Breast epithelium (tissue), 4 donors: ENCODE measurements at regions not wholly inside any gene's neighbourhood (a gene's known extent, or its start where the extent isn't known, plus 50 kb on each side); places are given as distances from the start of the nearest gene placed in this dataset.

Experiments
- DNase-seq, 2 donors: peaks; one replicate each; pipeline ENCODE4 v3.0.0-alpha.2; 2019; ENCODE audit warnings: low spot score in 2 of 2
- H3K27ac ChIP-seq, 2 donors: fragments of 200-600 bp; sonication (generic) in 1 of 2; one replicate each; pipeline ENCODE4 v1.5.1; 2016 to 2019; ENCODE audit warnings: mild to moderate bottlenecking in 1 of 2
- H3K27me3 ChIP-seq, 2 donors: fragments of 200-600 bp; sonication (generic) in 1 of 2; one replicate each; pipeline versions ENCODE4 v1.5.1 to v1.6.0; 2017 to 2019; ENCODE audit warnings: control low read depth in 1 of 2, mild to moderate bottlenecking in 1 of 2
- H3K36me3 ChIP-seq: fragments of 200-600 bp; one replicate; pipeline ENCODE4 v1.5.1; 2019
- H3K4me1 ChIP-seq, 2 donors: fragments of 200-600 bp; sonication (generic); one replicate each; pipeline ENCODE4 v1.5.1; 2016 to 2019; ENCODE audit warnings: control low read depth in 1 of 2
- H3K4me3 ChIP-seq, 3 donors: fragments of 200-600 bp; sonication (generic); 1 replicate in 2 of 3; 2 replicates in 1 of 3; pipeline ENCODE4 v1.5.1; 2016 to 2019; ENCODE audit warnings: mild to moderate bottlenecking in 3 of 3, moderate library complexity in 2 of 3
- H3K9me3 ChIP-seq, 2 donors: fragments of 200-600 bp; sonication (generic) in 1 of 2; one replicate each; pipeline ENCODE4 v1.5.1; 2016 to 2019; ENCODE audit warnings: control low read depth in 1 of 2
- POLR2A ChIP-seq: fragments of 450-650 bp; IDR thresholded peaks from one replicate; pipeline ENCODE4 v1.6.1; 2016; ENCODE audit warnings: antibody characterized with exemption, mild to moderate bottlenecking, moderate library complexity
- POLR2AphosphoS5 ChIP-seq, 3 donors: sonication (generic); formaldehyde crosslinking; IDR thresholded peaks; one replicate each; pipeline ENCODE4 v1.6.1; 2017; ENCODE audit warnings: antibody characterized with exemption in 3 of 3
- intact Hi-C: fragments of 100-400 bp; cut with DNase I; formaldehyde crosslinking; loops from one replicate; pipeline ENCODE4 v1.15.1; 2023; ENCODE audit warnings: low total_unique reads
- TF ChIP-seq, protein P1 (sequence below), 3 donors: fragments of 450-650 bp; IDR thresholded peaks; one replicate each; pipeline ENCODE4 v1.5.1; 2016 to 2017; ENCODE audit warnings: antibody characterized with exemption in 3 of 3, mild to moderate bottlenecking in 3 of 3, moderate library complexity in 3 of 3

- no peak for TF ChIP-seq POLR2A
- TF ChIP-seq, protein P1, sequence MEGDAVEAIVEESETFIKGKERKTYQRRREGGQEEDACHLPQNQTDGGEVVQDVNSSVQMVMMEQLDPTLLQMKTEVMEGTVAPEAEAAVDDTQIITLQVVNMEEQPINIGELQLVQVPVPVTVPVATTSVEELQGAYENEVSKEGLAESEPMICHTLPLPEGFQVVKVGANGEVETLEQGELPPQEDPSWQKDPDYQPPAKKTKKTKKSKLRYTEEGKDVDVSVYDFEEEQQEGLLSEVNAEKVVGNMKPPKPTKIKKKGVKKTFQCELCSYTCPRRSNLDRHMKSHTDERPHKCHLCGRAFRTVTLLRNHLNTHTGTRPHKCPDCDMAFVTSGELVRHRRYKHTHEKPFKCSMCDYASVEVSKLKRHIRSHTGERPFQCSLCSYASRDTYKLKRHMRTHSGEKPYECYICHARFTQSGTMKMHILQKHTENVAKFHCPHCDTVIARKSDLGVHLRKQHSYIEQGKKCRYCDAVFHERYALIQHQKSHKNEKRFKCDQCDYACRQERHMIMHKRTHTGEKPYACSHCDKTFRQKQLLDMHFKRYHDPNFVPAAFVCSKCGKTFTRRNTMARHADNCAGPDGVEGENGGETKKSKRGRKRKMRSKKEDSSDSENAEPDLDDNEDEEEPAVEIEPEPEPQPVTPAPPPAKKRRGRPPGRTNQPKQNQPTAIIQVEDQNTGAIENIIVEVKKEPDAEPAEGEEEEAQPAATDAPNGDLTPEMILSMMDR (IDR thresholded peaks at IDR 0.05): no peak
- TF ChIP-seq POLR2AphosphoS5 (IDR thresholded peaks at IDR 0.05): no peak
- intact Hi-C loops: no loop called here
- DNase-seq: no peak
- Histone ChIP-seq H3K4me3 (no peak overlapping the region), H3K4me1 (no peaks in the 10 kb centered on the region), H3K27ac (no peak overlapping the region), H3K27me3 (no peaks in the 10 kb centered on the region), H3K36me3 (no peaks in the 10 kb centered on the region), H3K9me3 (no peaks in the 10 kb centered on the region)
These were observed 90.2 kb upstream of the ITGB1 start for GRCh38 chr10:33048223-33048622.

GRCh38 chr10:33047655-33048054 is 89.6 kb upstream of the ITGB1 start:
- H3K4me1 ChIP-seq: no peaks in the 10 kb centered on the region
- H3K9me3 ChIP-seq: no peaks in the 10 kb centered on the region
- H3K27me3 ChIP-seq: no peaks in the 10 kb centered on the region
- no peak overlapping the region for H3K27ac ChIP-seq
- no peak overlapping the region for H3K4me3 ChIP-seq
- no peaks in the 10 kb centered on the region for H3K36me3 ChIP-seq
- DNase-seq: no peak
- TF ChIP-seq POLR2AphosphoS5 (IDR thresholded peaks at IDR 0.05): no peak
- intact Hi-C loops: no loop called here

DNA sequence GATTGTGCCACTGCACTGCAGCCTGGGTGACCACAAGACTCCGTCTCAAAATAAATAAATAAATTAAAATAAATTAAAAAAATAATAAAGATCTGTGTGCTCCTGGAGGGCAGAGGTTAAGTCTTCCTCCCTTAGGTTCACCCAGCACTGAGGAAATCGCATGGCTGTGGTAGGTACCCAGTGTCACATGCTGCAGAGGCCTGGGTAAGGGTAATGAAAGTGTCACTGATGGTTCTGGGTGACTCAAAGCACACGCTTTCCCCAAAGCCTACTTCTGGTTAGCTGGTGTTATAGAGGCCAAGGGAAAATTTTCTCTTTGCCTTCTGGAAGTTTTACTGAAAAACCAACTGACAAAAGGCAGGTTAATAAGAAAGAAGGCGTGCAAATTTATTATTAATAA is 88.8 kb upstream of the ITGB1 start:
- Histone ChIP-seq H3K36me3 (no peaks in the 10 kb centered on the region), H3K27me3 (no peaks in the 10 kb centered on the region), H3K4me3 (no peak overlapping the region), H3K27ac (no peak overlapping the region), H3K4me1 (no peaks in the 10 kb centered on the region), H3K9me3 (no peaks in the 10 kb centered on the region)
- TF ChIP-seq POLR2A (no peak), POLR2AphosphoS5 (IDR thresholded peaks at IDR 0.05) (no peak)
- TF ChIP-seq, protein P1 (IDR thresholded peaks at IDR 0.05): no peak
- DNase-seq: no peak
- intact Hi-C loops: no loop called here

DNA sequence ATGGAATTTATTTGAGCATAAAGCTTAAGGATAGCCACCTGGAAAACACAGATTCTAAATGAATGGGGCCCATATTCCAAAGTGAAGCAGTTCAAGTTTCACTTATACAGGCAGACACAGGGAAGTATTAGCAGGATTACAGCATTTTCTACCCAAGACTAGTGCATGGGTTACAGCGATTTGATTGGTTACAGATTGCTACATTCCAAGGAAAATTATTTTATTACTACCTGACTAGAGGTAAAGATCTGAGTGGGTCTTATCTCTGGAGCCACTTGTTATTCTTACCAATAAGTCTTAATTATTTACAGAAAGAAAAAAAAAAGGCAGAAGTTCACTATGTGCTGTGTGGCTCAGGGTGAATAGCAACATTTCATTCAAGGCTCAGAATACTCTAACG is 87.4 kb upstream of the ITGB1 start:
- Histone ChIP-seq H3K27ac (no peak overlapping the region), H3K4me3 (no peak overlapping the region), H3K4me1 (no peaks in the 10 kb centered on the region), H3K9me3 (no peaks in the 10 kb centered on the region), H3K27me3 (no peaks in the 10 kb centered on the region), H3K36me3 (no peaks in the 10 kb centered on the region)
- DNase-seq: no peak
- intact Hi-C loops: no loop called here
- no peak for TF ChIP-seq POLR2A
- TF ChIP-seq, protein P1 (IDR thresholded peaks at IDR 0.05): no peak
- TF ChIP-seq POLR2AphosphoS5 (IDR thresholded peaks at IDR 0.05): no peak

GRCh38 chr10:33042565-33042964 is 84.5 kb upstream of the ITGB1 start:
- DNase-seq: no peak
- Histone ChIP-seq H3K27me3 (no peaks in the 10 kb centered on the region), H3K9me3 (no peaks in the 10 kb centered on the region), H3K4me1 (no peaks in the 10 kb centered on the region), H3K27ac (no peak overlapping the region), H3K36me3 (no peaks in the 10 kb centered on the region), H3K4me3 (no peak overlapping the region)
- intact Hi-C loops: no loop called here
- TF ChIP-seq POLR2AphosphoS5 (IDR thresholded peaks at IDR 0.05) (no peak), POLR2A (no peak)
- TF ChIP-seq, protein P1 (IDR thresholded peaks at IDR 0.05): no peak

DNA sequence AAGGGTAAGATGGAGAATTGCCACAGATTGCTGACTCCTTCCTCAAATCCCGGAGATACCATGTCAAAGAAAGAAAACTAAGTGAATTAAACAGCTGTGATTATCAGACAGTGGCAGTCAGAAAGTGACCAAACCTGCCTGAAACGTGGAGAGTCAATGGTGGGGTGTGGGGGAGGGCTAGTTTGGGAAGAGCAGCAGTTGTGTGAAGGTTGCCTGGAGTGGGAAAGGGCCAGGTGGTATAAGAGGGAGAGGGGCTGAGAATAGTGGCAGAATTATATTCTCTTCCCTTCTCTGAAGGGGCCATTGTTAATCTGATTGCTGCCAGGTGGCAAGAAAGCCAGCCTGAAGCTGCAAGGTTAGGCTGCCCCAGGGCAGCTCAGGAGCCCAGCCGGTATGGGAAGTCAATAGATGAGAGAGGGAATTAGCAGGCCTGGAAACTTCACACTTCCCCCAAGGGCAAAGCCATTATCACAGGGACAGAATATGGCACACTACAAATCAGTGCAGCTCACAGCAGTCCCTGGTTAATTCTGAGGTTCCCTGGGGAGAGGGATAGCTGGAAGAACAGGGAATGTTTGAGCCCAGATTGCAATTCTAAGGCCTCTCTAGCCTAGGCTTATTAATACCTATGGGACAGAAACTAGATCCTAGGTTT is 83.9 kb upstream of the ITGB1 start:
- Histone ChIP-seq H3K4me1 (no peaks in the 10 kb centered on the region), H3K27ac (no peak overlapping the region), H3K9me3 (no peaks in the 10 kb centered on the region), H3K4me3 (no peak overlapping the region), H3K27me3 (no peaks in the 10 kb centered on the region), H3K36me3 (no peaks in the 10 kb centered on the region)
- DNase-seq: no peak
- TF ChIP-seq, protein P1 (IDR thresholded peaks at IDR 0.05): no peak
- no peak for TF ChIP-seq POLR2A
- TF ChIP-seq POLR2AphosphoS5 (IDR thresholded peaks at IDR 0.05): no peak
- intact Hi-C loops: no loop called here
